ENCODE measurements at regions not wholly inside any gene's neighbourhood (a gene's known extent, or its start where the extent isn't known, plus 50 kb on each side); places are given as distances from the start of the nearest gene placed in this dataset.

DNA sequence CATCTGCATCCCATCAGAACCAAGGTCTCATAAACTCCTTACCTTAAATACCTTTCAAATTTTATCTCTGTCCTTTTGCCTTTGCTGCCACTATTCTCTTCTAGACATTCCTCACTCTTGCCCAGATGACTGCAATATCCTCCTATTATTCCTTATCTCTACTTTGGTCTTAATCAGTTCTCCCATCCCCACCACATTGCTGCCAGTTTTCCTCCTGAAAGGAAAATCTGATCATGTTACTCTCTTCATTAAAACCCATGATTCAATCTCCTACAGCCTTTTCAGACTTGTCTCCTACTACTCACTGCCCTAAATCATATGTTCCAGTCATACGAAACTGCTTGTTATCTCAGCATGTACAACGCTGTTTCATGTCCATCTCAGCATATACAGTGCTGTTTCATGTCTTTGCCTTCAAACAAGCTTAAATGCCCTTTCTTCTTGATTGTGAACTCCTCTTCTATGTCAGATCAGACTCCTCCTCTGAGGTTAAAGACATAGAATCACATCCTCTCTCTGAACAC, 152.6 kb upstream of the FST start:
- no peak for DNase-seq (ENCODE audit: low read depth)

DNA sequence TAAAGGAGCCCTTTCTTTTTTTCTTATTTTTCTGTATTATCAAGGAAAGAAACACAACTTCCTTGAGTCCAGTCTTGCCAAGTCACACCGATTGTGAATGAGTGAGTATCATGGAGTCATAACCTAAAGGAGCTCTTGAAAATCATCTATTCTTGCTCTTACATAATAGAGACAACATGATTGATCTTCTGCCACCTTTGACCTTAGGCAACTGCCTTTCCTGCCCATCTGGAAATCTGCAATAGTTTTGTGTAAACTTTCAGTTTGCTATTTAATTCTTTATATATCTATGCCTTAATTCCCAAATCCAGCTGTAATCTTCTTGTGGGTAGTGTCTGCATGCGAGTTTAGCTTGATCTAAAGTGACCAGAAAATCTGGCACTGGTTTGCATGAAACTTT, 149.9 kb upstream of the FST start:
- no peak for DNase-seq (ENCODE audit: low read depth)

DNA sequence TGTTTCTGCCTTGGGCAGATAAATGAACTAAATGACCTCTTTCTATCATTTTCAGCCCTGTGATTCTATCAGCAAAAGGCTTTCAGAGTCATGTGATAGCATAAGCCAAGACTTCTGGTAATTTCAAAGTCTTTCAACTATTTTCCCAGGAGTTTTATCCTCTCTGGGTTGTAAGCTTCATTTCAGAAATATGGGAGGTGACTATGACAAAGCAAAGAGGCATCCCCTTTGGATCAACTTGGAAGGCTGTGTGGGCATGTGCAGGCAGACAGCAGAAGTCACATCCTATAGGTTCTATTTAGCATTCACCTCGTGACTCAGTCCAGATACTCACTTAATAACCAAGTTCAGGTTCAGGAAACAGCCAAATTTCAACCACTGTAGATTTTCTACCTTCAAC, 149.0 kb upstream of the FST start:
- DNase-seq (ENCODE audit: low read depth): peak; percentile 77

DNA sequence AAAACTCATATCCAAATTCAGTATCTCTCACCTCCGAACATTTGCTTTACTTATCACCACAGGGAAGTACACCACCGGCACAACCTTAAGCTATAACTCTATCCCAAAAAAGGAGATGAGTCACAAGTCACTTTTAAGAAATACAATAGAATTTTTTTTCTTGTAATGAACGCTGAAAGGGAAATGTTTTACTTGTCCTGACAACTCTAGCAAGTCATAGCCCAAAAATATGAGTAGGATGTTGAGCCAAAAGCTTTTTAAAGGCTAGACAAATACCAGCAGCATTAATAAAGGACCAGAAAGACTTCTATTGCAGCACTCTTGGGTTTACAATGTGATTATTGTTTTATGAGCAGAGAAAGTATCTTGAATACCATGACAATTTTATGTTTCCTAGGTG, 147.3 kb upstream of the FST start:
- DNase-seq (ENCODE audit: low read depth): peak; percentile 41

DNA sequence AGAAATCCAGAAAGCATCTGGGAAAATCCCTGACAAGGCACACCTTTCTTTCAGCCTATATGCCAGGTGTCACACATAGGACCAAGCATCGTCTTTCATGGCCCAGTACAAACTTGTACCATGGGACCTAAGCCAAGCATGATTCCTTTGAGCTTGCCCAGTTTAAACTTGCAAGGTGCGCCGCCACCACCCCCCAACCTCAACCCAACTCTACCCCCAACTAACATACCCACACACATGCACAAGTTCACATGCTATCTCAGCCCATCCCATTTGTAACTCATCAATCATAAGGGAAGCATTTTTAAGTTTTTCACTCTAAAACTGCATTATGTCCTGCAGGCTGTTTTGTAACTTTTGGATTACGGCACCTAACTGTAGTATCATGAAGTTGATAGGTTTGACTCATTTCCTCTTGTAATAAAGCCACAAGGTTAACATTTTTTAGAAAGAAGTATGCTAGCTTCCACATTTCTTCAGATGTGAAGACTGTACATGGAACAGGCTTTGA, 145.9 kb upstream of the FST start:
- DNase-seq (ENCODE audit: low read depth): peak; percentile 71

DNA sequence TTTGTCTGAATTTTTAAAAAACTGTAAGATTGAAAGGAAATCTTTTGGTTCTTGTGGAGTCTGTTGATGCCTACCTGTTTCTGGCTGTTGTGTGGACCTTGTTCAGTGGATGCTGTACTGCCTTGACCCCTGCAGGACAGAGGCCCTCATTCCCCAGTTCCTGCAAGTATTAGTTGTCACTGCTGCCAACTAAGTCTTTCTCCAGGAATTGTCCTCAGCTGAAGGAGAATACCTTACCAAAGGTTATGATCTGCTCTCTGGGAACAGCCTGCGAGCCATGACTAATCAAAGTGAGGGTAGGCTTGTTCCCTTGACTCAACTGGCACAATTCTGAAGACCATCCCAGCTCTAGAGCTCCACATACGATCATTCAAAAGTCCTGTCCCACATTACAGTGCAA, 145.3 kb upstream of the FST start:
- peak; percentile 51 for DNase-seq (ENCODE audit: low read depth)

DNA sequence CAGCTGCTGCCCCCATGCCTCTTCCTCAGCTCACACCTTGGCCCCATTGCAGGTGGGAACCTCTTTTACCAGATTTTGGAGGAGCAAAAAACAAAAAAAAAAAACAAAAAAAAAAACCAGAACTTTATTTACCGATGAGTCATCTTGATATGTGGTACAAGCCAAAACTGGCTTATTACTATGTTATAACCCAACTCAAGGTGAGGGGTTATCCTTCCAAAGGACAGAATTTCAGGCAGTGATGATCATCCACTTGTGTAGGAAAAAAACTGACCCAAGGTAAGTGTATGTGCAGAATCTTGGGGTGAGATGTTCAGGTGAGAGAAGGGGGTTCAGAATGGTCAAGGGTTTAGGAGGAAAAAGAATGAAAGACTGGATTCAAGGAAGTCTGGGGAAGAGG, 142.6 kb upstream of the FST start:
- no peak for DNase-seq (ENCODE audit: low read depth)

DNA sequence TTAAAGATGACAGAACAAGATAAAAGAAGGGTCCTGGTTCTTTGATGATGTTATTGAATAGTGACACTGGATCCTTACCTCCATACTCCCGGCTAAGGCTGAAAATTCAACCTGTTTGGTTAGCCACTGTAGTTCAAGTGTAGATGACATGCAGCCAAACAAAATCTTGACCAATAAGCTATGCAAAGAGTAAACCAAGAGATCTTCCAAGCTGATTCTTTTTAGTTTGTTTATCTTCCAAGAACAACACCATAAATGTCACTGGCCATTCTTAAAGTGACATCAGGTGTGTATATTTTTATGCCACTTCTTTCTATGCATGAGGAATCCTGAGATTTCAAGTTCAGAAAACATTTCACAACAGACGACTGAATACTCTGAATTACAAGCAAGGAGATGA, 141.5 kb upstream of the FST start:
- DNase-seq (ENCODE audit: low read depth): no peak

DNA sequence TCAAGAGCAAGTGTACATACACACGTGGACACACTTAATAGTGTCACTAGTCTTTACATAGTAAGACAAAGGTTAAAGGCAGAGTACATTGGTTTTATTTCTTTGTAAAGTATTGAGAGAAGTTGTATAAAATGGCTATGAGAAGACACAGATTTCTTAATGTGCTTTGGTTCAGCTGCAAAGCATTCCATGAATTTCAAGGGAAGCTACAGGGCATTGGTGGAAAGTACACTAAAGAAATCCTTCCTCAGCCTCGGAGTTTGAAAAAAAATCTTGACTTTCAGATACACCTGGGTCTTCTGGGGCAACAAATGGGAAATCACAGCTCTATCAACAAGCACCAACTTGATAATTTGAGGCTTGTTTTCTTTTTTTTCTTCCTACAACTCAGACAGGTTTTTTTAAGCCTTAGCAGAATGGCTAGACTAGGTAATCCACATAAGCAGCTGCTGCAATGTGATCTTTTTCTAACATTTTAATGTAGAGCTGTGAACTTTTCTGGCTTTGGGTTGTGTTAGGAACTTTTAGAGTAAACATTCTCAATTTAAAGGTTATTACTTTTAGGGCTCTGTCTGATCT, 140.4 kb upstream of the FST start:
- DNase-seq (ENCODE audit: low read depth): no peak

DNA sequence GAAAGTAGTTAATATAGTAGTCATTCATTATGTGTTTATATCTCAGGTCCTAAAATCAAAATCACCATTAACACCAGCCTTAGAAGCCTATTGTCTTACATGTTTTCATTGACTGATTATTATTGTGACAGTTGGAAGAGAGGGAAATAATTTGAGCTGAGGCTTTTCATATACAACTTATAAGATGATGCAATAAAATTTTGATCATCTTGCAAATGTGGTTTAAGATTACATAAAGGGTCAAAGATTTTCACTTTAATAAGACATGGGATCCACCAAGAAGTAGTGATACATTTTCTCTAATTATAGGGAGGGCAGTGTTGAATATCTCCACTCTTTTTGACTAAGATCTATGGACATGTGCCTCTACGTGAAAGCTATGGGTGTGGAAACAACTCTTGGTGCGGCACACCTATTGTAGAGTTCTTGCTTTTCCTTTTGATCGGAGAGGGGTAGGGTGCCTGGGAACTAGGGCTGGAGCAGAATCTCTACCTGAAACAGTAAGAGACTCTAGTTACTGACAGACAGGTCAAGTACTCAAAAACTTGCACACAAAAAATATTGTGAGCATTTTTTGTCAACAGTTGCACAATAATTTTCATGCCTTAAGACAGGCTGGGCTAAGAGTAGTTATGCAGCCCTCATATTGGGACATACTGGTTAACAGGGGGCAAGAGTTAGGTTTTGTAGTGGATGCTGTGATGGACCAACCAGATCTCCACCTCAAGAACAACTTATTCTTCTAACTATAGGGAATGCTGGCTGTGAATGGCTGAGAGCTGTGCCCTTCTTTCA, 139.3 kb upstream of the FST start:
- no peak for DNase-seq (ENCODE audit: low read depth)

DNA sequence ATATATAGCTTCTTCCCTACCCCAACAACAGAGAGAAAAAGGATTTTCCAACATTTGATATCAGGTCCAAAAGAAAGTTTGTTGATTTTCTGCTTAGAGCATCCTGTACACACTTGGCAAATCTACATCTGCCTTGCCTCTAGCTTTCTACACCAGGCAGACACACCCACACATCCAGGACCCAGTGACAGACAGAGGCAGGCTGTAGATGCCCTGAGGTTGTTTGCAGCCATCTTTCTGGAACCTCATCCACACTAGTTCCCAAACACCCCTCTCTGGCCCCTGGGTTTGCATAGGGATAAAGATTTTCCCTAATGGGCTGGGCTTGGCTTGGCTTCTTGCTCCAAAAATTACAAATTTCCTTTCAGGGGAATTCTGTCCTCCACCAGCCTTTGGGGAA, 138.2 kb upstream of the FST start:
- DNase-seq (ENCODE audit: low read depth): no peak

DNA sequence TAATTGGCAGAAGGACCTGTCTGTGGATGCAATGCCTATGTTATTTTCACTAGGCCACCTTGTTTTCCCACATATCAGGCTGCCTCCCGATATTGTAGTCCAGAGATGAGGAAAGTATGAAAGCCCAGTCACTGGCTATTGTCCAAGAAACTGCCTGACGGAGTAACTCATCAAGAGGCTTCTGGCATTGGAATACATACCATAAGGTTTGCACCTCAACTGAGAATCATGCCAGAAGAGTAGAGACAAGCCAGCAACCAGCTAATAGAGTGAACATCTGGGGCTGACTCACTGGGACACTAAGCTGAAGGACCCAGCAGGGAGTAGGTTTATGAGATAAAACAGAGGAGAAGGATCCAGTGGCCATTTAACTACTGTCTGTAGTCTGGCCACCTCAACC, 137.2 kb upstream of the FST start:
- peak; percentile 79 for DNase-seq (ENCODE audit: low read depth)

DNA sequence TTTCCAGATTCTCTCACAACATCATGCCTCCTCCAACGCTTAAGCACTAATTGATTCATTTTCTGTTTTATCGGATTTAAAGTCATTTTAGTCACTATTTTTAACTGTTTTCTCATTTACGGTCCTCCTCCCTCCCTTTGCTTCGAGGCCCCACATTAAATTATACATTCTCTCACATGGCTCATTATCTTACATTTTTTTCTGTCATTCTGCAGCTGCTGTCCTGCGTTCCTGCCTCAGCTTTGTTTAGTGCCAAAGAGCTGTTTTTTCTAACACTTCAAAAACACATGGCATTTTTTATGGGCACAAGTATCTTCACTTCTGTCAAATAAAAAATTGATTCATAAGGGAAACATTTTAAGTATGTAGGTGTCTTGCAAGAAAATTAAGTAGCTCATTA, 130.1 kb upstream of the FST start:
- DNase-seq (ENCODE audit: low read depth): peak; percentile 66

DNA sequence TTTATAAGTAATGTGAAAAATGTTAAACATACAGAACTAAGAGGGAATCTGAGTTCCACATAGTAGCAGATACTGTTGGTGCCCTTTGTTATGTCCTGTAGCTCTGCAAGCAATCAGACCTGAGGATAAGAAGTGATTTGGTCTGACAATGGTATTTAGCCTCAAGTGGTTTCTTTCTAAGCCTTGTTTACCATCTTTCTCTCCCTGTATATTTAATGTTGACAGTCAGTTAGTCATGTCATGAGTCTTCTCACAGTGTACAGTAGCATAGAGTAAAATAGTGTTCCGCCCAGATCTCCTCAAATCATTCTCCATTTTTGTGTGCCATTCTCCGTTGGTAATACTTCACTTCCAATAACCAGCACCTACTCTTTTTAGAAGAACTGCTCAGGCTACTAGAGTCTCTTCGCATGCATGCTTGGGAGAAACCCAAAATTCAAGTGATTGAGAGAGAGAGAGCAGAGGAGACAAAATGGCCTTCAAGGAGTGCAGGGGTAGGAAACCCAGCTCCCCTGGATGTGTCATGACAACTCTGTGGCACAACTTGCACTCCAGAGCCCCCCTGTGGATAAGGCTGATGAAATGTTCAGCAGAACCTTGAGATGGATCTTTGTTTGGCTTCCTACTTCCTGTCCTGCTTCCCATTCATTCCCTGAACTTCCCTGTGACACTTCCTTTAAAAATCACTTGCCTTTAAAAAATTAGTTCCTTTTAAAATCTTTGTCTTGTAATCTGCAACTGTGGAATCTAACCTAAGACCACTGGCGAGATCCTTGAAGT, 129.2 kb upstream of the FST start:
- peak; percentile 62 for DNase-seq (ENCODE audit: low read depth)

DNA sequence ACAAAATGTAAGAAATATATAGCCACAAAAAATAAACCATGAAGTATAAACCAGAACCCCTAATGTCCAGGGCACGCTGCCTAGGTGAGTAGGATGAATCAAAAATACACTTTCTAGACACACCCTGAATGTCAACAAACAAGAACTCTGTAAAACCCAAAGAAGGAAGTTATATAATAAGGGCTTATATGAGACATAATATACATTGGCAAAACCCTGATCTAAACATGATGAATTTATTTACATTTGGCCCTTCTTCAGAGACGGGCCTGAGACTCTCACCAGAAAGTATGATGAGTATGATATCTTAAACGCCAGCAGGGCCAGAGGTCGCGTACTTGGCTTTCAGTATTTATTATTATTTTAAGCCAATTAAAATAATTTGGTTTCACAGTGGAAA, 125.1 kb upstream of the FST start:
- no peak for DNase-seq (ENCODE audit: low read depth)

DNA sequence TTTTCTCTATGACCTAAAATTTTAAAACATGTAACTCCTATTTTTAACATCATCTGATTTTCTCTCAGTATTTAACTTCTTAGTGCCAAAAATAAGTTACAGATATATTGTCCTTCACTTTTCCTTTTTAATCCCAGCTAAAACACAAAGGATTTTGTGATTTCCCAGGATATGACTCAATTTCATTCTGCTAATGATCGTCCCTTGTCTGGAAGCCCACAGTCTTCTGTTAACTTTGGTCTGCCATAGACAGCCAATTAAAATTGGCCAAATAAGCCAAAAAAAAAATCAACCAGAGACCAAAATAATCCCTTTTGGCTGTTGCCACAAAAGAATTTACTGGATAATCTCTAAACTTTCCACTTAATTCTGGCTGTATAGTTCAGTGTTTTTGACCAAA, 124.5 kb upstream of the FST start:
- DNase-seq (ENCODE audit: low read depth): no peak

DNA sequence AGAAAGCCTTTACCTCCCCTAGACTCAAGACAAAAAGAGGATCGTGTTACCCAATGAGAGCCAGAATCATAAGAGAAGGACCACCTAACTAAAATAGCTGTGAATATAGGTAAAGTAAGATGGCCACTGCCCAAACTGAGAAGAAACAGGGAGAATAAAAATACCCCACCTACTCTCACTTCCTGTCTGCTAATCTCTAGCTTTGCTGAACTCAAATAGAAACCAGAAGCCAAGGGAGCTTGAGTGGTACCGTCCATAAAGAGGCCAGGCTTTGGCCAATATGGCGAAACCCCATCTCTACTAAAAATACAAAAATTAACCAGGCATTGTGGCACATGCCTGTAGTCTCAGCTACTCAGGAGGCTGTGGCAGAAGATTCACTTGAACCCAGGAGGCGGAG, 123.0 kb upstream of the FST start:
- no peak for DNase-seq (ENCODE audit: low read depth)

DNA sequence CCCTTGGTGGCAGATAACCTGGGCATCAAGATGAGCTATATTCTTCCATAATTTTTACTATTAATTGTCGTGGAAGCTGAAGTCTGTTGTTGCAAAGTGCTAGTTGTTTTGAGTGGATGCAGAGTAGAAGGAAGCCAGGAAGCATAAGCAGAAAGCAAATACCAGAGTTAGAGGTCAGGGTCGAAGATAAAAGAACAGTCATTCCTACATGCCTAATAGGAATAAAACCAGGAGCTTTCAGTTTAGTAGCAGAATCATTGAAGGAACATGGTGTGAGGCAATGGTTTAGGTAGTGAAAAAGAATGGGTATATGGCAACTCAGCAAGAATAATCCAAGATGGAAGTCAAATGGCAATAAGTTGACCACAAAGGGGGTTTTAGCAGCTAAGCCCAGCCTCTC, 121.6 kb upstream of the FST start:
- no peak for DNase-seq (ENCODE audit: low read depth)

DNA sequence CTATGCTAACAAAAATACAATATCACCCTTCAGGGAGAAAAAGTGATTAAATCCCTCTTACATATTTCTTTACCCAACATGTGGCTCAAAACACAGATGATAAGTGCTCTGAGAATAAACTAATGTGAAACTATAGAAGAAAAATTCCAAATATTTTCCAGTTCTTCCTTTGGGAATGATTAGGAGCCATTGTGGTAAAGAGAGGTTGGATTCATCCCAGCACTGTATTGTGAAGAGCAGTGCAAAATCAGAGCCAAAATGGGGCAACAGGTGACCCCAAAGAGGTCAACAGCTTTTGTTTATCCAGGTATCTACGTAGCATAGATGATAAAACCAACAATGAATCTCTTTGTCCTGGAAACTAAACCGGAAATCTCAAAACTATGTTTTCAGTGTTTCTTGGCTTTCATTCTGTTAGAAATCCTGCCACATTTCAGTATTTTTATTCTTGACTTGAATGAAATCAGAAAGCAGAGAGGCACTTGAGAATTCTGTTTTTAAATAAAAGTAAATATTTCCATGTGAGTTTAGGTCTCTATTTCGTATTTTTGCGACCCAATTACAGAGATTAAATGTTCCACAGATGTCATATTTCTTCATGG, 120.4 kb upstream of the FST start:
- peak; percentile 51 for DNase-seq (ENCODE audit: low read depth)

DNA sequence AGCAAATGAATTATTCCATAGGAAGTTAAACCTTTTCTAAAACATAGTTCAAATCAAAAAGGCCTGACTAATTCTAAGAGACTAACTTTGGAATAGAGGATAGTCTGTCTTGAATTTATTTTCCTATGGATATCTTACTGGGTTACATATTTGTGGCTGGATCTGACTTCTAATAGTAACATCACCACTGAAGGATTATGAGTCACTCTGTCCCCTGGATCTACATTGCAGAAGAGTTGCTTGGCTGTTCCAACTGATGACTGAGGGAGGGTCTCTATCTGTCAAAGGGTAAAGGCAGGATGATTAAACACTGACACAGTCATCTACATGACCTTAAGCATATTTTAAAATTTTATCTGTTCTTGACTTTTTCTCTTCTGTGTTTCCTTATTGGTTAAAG, 119.6 kb upstream of the FST start:
- DNase-seq (ENCODE audit: low read depth): peak; percentile 91

DNA sequence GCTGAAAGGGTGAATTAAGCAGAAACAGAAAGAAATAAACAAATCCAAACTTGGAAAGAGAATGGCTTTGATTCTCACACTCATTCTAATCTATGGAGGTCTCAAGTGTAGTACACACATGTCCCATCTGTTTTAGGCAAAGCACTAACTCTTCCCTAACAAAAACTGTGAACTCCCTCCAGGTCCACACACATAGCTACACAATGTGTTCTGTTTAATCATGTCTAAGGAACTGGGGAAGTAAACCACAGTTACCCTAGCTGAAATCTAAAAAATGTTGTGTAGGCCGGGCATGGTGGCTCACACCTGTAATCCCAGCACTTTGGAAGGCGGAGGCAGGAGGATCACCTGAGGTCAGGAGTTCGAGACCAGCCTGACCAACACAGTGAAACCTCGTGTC, 118.7 kb upstream of the FST start:
- DNase-seq (ENCODE audit: low read depth): no peak

DNA sequence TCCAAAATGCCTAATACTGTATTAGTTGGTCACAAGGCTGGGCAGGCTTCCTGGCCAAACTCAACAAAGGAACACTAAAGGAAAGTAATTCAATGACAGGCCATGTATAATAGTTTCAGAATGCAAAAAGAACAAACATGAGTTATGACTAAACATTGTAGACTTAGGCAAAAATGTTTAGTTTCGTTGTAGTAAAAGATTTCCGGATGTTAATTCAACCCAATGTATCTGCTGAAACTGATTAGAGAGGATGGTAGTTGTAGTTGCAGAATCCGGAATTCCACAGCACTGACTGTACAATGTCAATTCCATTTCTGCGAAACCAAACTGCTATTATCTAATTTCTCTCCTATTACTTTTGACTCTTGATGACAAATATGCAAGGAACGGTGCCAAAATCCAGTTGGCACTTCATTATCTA, 117.9 kb upstream of the FST start:
- peak; percentile 98 for DNase-seq (ENCODE audit: low read depth)

Data from LHCN-M2 (cell line).